GM08714 (cell line): ENCODE measurements at regions not wholly inside any gene's neighbourhood (a gene's known extent, or its start where the extent isn't known, plus 50 kb on each side); places are given as distances from the start of the nearest gene placed in this dataset.

Experiments used
- H3K4me3 ChIP-seq: fragments of 200-500 bp; sonication (Bioruptor generic); 2 replicates; pipeline ENCODE4 v1.5.1; 2014; ENCODE audit warnings: mild to moderate bottlenecking, low read length, inconsistent platforms
- ZNF274 ChIP-seq: IDR thresholded peaks from 2 replicates; pipeline ENCODE4 v1.6.1; 2012; ENCODE audit warnings: mild to moderate bottlenecking, low read depth, low read length

GRCh38 chr11:121801394-121801748 lies 314.6 kb downstream of the BLID start:
- no peak for TF ChIP-seq ZNF274
- no peak overlapping the region for H3K4me3 ChIP-seq

GRCh38 chr11:121800731-121801393 lies 315.2 kb downstream of the BLID start:
- no peak overlapping the region for H3K4me3 ChIP-seq
- TF ChIP-seq ZNF274 = no peak

DNA sequence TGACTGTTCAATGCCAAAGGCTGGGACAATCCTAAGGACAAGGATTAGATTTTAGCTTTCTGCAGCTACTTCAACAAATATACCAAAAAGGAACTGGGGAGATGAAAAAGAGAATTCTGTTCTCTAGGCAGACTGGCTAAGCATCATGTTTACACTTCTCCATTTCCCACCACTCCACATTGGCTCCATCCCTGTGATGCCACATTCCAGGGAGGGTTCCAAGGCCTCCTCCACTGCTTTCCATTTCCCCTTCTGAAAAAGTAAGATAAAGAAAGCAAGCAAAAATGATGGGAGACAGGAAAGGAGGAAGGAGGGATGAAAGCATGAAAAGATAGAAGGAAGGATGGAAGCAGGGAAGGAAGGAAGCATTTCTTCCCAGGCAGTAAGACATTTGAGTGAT lies 315.8 kb downstream of the BLID start:
- H3K4me3 ChIP-seq = no peak overlapping the region
- TF ChIP-seq ZNF274 = no peak

DNA sequence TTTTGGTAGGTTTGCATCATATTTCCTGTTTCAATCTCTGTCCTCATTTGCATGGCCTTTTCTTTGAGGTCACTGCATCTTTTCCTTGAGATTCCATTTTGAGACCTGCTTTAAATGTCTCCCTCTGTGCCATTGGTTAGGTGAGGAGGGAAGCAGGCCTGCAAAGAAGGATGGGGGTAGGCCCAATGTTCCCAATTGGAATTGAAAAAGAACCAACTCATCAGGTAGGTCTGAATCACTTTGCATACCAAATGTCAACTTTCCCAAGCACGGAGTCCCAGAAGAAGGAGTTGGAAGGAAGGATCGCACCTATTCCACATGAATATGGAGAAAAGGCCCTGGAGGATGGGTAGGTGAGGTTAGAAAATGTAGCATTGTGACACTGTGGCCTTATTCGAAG lies 318.5 kb downstream of the BLID start:
- TF ChIP-seq ZNF274 = no peak
- no peak overlapping the region for H3K4me3 ChIP-seq

DNA sequence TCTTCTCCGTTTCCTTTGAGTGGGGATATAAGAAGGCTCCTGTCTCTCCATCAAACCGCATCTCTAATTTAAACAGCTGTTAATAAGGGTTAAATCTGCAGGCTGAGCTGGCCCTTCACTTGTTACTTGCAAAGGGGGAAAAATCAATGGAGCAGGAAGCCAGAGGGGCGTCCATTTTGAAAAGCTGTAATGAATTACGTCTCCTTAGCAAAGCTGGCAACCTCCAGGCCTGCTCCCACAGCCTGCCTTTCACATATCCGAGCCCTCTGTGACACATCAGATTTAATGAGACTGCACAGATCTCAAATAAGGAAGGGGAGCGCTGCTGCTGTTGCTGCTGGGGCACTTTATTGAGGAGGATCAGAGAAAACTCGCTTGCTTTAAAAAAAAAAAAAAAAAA lies 320.8 kb downstream of the BLID start:
- TF ChIP-seq ZNF274 = no peak
- H3K4me3 ChIP-seq = no peak overlapping the region

DNA sequence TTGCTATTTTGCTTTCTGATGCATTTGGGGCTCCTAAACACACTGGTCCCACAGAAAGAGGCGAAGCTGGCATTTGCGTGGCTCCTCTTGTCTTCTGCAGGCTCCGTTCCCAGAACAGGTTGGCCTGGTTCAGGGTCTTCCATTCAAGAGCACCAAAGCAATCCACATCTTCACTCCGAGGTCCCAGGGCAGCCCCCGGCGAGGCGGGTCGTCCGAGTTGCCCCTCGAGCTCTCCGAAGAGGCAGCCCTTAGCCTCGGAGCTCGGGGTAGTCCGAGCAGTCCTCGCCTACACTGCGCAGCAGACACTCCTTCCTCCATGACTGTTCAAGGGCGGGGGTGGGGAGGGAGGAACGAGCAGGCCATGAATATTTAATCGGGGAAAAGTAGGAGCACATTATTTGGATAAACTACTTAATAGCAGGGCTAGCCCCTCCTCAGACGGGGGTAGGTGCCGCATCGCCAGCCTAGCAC lies 321.3 kb downstream of the BLID start:
- no peak for TF ChIP-seq ZNF274
- no peak overlapping the region for H3K4me3 ChIP-seq

DNA sequence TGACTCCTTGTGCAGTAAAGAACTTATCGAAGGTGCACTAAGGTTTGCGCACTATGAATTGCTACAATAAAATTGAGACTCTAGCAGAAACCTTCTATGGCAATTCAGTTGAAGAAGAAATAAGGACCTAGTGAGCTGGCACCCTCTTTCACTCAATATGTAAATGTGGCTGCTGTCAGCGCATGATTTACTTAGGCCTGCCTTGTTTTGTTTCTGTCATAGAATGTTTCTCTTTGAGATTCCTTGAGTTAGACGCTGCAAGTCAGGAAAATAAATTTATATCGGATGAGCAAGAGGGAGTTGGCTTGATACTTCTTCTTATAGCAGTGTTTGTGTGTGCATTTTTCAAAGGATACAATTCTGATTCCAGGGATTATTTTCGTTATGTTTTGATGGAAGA lies 322.1 kb downstream of the BLID start:
- H3K4me3 ChIP-seq = no peak overlapping the region
- TF ChIP-seq ZNF274 = no peak

DNA sequence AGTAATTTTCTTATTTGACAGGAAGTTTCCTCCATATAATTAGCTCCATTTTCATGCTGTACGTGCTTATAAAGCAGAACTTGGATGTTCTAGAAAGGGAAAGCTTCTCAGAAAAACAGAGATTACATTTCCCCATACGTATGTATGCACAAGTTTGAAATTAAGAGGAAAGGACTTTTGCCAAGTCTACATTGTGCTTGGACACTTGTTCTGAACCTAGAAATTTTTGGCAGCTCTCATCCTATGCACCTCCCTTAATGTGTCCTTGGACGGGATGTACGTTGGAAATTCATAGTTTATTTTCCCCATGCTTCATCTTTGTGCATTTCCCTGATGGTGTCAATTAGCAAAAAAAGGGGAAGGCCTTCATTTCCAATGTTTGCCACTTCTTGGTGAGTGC lies 322.7 kb downstream of the BLID start:
- TF ChIP-seq ZNF274 = no peak
- H3K4me3 ChIP-seq = no peak overlapping the region

GRCh38 chr11:121792185-121792584 lies 323.8 kb downstream of the BLID start:
- H3K4me3 ChIP-seq = no peak overlapping the region
- TF ChIP-seq ZNF274 = no peak

- H3K4me3 ChIP-seq = no peak overlapping the region
- no peak for TF ChIP-seq ZNF274
Measured at GRCh38 chr11:121790430-121790829, 325.6 kb downstream of the BLID start.

GRCh38 chr11:121780971-121781370 lies 328.2 kb upstream of the SORL1-AS1 start:
- no peak overlapping the region for H3K4me3 ChIP-seq
- TF ChIP-seq ZNF274 = no peak

GRCh38 chr11:121777056-121777455 lies 324.3 kb upstream of the SORL1-AS1 start:
- no peak for TF ChIP-seq ZNF274
- H3K4me3 ChIP-seq = no peak overlapping the region

GRCh38 chr11:121775276-121775675 lies 322.5 kb upstream of the SORL1-AS1 start:
- H3K4me3 ChIP-seq = no peak overlapping the region
- no peak for TF ChIP-seq ZNF274

DNA sequence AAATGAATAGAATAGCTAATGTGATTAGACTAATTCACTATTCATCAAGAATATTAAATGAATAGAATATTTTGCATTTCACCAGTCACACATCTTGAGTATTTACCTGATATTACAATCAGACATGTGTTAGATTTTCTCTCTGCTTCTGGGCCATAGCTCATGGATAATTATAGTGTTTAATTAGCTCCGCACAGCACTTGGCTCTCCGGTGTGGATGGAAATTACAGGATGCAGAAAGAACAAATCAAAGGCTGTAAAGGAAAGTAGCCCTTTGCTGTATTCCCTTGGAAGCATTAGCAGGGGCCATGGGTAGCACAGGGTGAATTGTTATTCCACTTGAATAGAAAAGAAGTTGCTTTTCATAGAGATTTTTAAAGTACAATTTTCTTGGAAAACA lies 320.3 kb upstream of the SORL1-AS1 start:
- TF ChIP-seq ZNF274 = no peak
- H3K4me3 ChIP-seq = no peak overlapping the region

DNA sequence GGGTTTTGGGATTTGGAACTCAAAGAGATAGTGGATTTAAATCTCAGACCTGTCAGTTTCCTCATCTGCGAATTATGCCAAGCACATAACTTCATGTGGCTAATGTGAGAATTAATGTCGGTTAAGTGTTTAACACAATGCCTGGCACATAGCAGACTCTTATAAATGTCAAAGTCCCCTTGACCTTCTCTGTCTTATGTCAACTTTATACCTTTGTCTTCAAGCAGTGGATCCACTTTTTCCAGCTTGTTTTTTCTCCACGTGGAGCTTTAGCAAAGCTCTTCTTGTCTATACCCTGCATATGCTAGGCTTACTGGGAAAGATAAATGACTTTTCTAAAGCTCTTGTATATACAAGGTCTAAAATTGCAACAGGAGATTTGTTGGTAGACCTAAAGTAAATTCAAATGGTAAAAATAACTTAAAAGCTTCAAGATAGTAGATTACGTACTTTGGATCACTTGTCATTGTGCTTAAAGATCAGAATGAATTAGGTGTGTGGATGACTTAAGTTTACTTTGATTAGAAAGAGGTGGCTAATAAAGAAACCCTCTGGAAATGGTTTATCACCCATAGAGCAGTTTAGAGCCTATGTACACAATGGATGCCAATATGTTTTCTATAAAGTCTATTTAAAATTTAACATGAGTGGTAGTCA lies 318.3 kb upstream of the SORL1-AS1 start:
- H3K4me3 ChIP-seq = no peak overlapping the region
- no peak for TF ChIP-seq ZNF274

- TF ChIP-seq ZNF274 = no peak
Measured at GRCh38 chr11:121769191-121769590, 316.4 kb upstream of the SORL1-AS1 start.

GRCh38 chr11:121767433-121767832 lies 314.7 kb upstream of the SORL1-AS1 start:
- TF ChIP-seq ZNF274 = no peak
- no peak overlapping the region for H3K4me3 ChIP-seq

More at GRCh38 chr11:121769191-121769590, 316.4 kb upstream of the SORL1-AS1 start:
- H3K4me3 ChIP-seq = no peak overlapping the region
